ENCODE measurements at regions not wholly inside any gene's neighbourhood (a gene's known extent, or its start where the extent isn't known, plus 50 kb on each side); places are given as distances from the start of the nearest gene placed in this dataset.

GRCh38 chr5:152638996-152639552, 234.0 kb upstream of the NMUR2 start:
- FAIRE-seq = no peak
- Histone ChIP-seq H3K27me3 (replicated peaks in 1 of 2; ENCODE audit: control insufficient read depth in 2 of 2, insufficient read depth in 2 of 2, low read length in 1 of 2) (no peaks in the 10 kb centered on the region), H3K79me2 (ENCODE audit: control insufficient read depth, insufficient read depth, low read length) (no peaks in the 10 kb centered on the region), H3K4me3 (no peak overlapping the region), H3K9me3 (replicated peaks; ENCODE audit: control insufficient read depth, insufficient read depth, low read length) (no peaks in the 10 kb centered on the region), H3K4me1 (ENCODE audit: control insufficient read depth, insufficient read depth, low read length) (no peaks in the 10 kb centered on the region), H3K4me2 (ENCODE audit: control insufficient read depth, insufficient read depth) (no peak overlapping the region), H4K20me1 (ENCODE audit: control insufficient read depth, insufficient read depth) (no peaks in the 10 kb centered on the region), H3K27ac (ENCODE audit: control insufficient read depth, insufficient read depth) (no peak overlapping the region), H2AFZ (ENCODE audit: control insufficient read depth, low read depth, low read length) (no peak overlapping the region), H3K36me3 (ENCODE audit: control insufficient read depth in 2 of 2, insufficient read depth in 2 of 2, low read length in 1 of 2) (no peaks in the 10 kb centered on the region), H3K9ac (ENCODE audit: control insufficient read depth, insufficient read depth, low read length) (no peak overlapping the region)
- no peak for ATAC-seq
- TF ChIP-seq SIN3A (IDR thresholded peaks at IDR 0.05; ENCODE audit: low read depth, low read length) = no peak
- no peak for TF ChIP-seq TCF7 (IDR thresholded peaks at IDR 0.05; ENCODE audit: borderline replicate concordance)
- no peak for TF ChIP-seq CEBPB (IDR thresholded peaks at IDR 0.05; ENCODE audit: borderline replicate concordance in 1 of 2, low read depth in 2 of 2, low read length in 2 of 2)
- no peak for TF ChIP-seq ZBTB11 (CRISPR knock-in tag; IDR thresholded peaks at IDR 0.05)
- no peak for TF ChIP-seq POU2F2 (IDR thresholded peaks at IDR 0.05; ENCODE audit: borderline replicate concordance, low read depth, low read length)
- TF ChIP-seq NFYB (IDR thresholded peaks at IDR 0.05; ENCODE audit: insufficient read depth, low read depth, low read length) = no peak
- no peak for TF ChIP-seq HCFC1 (IDR thresholded peaks at IDR 0.05; ENCODE audit: low read length)
- no peak for TF ChIP-seq IRF3 (IDR thresholded peaks at IDR 0.05)
- no peak for TF ChIP-seq ATF3 (IDR thresholded peaks at IDR 0.05; ENCODE audit: borderline replicate concordance, extremely low read depth, low read depth, low read length)
- TF ChIP-seq SMAD1 (IDR thresholded peaks at IDR 0.05; ENCODE audit: low read depth, partially characterized antibody) = no peak
- TF ChIP-seq ZBED1 (IDR thresholded peaks at IDR 0.05; ENCODE audit: borderline replicate concordance) = no peak
- TF ChIP-seq MAX (IDR thresholded peaks at IDR 0.05; ENCODE audit: low read depth, low read length) = no peak
- TF ChIP-seq EZH2 (IDR thresholded peaks at IDR 0.05; ENCODE audit: borderline replicate concordance, control insufficient read depth, low read depth, low read length) = no peak
- no peak for TF ChIP-seq CUX1 (IDR thresholded peaks at IDR 0.05; ENCODE audit: insufficient replicate concordance, low read depth, low read length)
- SMC1A ChIA-PET (ENCODE audit: uncharacterized antibody, unreplicated experiment) = no interaction called here
- CTCF ChIA-PET = no interaction called here
- intact Hi-C loops (cut with micrococcal nuclease; ENCODE audit: unreplicated experiment) = no loop called here
- in situ Hi-C loops (cut with MboI) = no loop called here
- no peak for DNase-seq (ENCODE audit: low read depth, low spot score)
- POLR2A ChIA-PET = no interaction called here
- no TSS peak for BruUV-seq (replicated peaks)
- RAD21 ChIA-PET (ENCODE audit: unreplicated experiment) = no interaction called here
- WGBS (ENCODE audit: insufficient coverage, insufficient replicate concordance, low lambda C conversion rate, missing lambda C conversion rate) = 26% methylated on average over 2 of the region's 2 CpGs
